Neural progenitor cell (in vitro differentiated cells): ENCODE measurements at regions not wholly inside any gene's neighbourhood (a gene's known extent, or its start where the extent isn't known, plus 50 kb on each side); places are given as distances from the start of the nearest gene placed in this dataset.

Experiments used
- EZH2 ChIP-seq: fragments of 200-600 bp; sonication (generic); IDR thresholded peaks from 2 replicates; pipeline ENCODE4 v1.6.1; 2017; ENCODE audit warnings: antibody characterized with exemption, mild to moderate bottlenecking, moderate library complexity
- TF ChIP-seq, protein P1 (sequence below): fragments of 200-600 bp; sonication (generic); IDR thresholded peaks from 2 replicates; pipeline ENCODE4 v1.5.1; 2017; ENCODE audit warnings: antibody characterized with exemption, mild to moderate bottlenecking

DNA sequence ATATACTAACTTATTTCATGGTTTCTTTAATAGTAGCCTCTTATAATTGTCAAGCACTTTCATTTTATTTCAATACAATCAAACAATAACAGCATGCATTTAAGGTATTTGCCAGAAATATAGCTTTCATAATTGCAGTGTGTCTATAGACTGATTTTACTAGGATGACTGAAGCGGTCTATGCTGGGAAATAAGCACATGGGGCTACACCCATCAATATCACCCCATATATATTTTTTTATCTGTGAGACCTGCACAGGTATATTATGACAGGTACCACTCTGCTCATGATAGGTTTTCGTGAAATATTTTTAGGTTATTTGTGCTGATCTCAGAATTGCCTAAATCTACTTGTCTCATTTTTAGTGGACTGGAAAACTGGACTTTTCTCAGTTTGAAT is 229.1 kb upstream of the PITX2 start:
- TF ChIP-seq, protein P1, sequence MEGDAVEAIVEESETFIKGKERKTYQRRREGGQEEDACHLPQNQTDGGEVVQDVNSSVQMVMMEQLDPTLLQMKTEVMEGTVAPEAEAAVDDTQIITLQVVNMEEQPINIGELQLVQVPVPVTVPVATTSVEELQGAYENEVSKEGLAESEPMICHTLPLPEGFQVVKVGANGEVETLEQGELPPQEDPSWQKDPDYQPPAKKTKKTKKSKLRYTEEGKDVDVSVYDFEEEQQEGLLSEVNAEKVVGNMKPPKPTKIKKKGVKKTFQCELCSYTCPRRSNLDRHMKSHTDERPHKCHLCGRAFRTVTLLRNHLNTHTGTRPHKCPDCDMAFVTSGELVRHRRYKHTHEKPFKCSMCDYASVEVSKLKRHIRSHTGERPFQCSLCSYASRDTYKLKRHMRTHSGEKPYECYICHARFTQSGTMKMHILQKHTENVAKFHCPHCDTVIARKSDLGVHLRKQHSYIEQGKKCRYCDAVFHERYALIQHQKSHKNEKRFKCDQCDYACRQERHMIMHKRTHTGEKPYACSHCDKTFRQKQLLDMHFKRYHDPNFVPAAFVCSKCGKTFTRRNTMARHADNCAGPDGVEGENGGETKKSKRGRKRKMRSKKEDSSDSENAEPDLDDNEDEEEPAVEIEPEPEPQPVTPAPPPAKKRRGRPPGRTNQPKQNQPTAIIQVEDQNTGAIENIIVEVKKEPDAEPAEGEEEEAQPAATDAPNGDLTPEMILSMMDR = no peak
- TF ChIP-seq EZH2 = no peak
